ENCODE measurements at regions not wholly inside any gene's neighbourhood (a gene's known extent, or its start where the extent isn't known, plus 50 kb on each side); places are given as distances from the start of the nearest gene placed in this dataset.
"Not testable (repeated sequence)": the region's sequence is repeated elsewhere in the genome, so short reads cannot be mapped to it uniquely, and the experiment has no call there.

DNA sequence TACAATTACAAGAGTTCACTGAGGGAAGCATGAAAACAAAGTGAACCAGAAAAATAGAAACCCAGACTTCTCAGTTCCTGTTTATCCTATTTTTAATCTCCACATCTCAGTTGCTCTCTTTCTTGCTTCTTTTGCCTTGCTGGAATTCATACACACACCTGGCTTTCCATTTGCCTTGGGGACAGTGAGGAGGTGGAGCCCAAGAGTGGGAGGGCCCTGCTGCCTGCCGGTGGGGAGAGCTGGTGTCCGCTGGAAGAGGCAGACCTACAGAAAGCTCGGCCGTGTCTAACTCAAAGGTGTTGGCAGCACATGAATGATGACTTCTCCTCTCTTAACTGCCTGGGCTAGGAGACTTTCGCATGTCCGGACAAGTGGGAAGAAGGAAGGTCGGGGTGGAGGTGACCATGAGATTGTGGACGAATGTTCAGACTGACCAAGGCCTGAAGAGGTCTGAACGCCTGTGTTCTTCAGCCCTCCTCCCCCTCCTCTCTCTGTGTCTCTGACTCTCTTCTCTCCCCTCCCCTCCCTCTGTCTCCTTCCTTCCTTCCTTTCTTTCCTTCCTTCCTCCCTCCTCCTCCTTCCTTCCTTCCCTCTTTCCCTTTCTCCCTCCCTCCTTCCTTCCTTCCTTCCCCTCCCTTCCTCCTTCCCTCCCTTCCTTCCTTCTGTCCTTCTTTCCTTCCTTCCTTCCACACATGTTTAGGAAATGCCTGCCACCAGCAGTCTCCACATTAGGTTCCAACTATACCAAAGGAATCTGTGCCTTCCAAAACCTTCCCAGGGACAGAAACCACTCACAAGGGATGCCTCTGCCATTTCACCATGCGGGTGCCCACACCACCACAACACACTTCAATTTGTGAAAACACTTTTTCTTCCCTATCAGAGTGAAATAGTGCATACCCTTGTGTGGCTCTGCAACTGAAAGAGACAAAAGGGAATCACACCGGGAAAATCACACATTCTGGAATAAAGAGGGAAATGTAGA, 157.3 kb upstream of the RUNX1 start:
- DNase-seq: no peak

DNA sequence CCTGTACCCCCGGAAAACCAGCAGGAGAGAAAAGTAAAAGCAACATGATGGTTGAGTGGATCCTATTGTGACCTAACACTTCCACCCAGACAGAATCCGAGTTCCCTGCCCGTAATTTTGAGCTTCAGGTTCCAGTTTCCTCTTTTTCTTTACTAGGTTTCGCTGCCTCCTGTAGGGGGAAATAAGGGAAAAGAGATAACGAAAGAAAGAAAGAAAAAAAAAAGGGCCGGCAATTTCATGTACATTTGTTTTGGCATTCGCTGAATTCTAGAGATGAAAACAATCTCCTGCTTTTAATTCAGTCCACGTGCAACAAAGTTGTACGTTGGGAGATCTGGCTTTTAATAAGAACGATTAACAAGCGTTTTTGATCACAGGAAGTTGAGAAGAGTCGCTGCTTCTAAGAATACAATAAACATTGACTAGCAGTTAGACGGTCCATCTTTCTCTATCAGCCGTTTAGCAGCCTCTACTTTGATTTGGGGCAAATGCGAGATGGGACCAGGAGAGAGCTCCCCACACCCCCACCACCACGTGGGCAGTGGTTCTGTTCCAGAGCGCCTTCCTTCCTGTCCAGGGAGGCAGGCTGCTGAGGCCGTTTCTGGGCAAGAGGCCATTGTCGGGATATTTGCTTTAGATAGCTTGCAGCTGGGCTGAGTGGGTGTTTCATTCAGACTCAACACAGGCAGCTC, 155.9 kb upstream of the RUNX1 start:
- DNase-seq: no peak

DNA sequence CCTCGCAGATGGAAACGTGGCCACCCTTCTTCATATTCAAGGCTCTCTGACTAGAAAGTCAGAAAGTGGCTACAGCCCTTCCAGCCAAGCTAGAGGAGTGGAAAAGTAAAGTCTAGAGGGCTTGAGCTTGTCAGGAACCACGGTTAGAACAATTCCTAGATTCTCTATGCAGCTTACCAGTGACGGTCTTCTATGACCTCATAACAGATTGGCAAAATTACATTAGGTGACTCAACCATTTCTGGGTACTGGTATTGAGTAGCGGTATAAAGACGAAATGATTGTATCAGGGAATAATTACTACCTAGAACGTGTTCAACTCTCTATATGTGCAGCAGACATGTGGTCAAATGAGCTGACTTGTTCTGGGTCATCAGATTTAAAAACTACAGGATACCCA, 155.0 kb upstream of the RUNX1 start:
- no peak for DNase-seq

DNA sequence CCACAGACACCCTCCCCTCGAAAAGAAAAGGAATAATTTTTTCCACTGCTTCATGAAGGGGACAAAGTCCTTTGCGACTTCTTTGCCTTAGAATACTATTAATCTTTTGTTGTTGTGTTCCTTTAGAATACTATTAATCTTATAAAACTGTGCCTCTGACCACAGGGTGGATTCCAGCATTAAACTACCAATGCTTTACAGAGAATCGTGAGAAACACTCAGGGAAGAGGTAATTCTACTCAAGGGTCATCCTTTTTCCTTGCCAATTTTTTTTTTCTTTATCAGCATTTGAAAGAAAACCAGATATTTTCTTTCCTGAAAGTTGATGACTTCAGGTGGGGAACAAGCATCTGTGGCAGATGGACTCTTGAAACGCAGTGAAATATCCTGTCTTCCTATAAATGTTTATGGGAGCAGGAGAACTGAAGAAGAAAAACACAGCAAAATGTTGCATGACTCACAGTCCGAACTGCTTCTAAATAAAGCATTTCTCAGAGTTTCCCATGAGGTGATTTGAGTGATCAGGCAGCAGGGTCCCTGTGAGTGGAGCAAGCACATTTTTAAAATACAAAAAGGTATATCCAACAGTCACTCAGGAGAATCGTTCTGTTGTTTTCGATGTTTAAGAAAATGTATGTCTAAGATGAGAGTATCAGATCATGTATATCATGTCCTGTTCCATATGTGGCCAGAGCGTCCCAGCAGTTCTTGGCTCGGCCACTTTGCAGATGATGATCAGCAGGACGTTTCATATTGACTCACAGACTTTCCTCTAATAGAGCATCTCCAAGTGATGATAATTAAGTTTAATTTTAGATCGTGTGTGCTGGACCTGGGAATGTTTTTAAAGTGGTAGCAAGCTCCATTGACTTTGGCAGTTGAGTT, 154.2 kb upstream of the RUNX1 start:
- no peak for DNase-seq

DNA sequence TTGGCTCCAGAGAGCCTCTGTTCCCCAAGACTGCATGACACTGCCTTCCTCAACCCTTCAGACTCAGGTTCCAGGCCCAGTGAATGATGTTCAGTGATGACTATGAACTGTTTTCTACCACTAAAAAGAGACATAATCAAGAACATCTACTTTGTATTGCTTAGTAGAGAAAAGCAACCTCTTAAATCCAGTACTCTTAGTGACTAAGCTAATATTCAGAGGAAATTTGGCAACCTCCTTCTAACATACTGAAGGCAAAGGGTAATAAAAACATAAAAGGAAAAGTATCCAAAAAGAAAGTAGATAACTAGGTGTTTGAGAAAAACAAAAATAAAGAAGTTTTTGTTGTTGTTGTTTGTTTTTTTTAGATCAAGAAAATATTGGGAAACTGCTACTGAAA, 153.3 kb upstream of the RUNX1 start:
- no peak for DNase-seq

DNA sequence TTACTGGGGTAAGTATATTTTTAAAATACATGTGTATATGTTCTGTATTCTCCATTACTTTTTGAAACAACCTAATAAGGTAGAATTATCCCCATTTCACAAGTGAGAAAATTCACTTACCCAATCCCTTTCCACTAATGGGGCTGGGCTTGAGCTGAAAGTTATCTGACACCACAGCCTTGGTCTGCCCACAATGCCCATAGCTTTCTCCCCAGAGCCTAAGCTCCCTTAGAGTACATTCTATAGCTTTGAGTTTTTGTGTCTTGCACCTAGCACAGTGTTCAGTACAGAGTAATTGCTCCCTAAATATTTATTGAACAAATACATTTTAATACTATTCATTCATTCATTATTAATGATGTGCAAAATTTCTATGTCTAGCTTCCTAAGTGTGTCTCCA, 152.7 kb upstream of the RUNX1 start:
- DNase-seq: no peak

DNA sequence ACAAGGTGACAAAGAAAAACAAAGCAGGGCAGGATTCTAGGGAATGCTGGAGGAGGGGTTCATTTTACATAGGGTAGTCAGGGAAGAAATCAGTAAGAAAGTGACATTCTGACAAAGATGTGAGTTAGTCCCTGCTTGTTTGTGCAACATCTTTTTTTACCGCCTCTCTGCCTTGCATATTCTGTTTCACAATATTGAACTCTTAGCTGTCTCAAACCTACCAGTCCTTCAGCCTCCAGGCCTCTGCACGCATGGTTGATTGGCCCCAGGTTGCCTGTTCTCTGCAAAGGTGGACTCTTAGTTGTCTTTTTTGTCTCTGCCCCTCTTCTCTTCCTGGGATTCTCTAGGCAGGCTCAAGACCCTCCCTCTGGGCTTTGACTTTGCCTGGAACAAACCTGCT, 152.2 kb upstream of the RUNX1 start:
- DNase-seq: no peak

DNA sequence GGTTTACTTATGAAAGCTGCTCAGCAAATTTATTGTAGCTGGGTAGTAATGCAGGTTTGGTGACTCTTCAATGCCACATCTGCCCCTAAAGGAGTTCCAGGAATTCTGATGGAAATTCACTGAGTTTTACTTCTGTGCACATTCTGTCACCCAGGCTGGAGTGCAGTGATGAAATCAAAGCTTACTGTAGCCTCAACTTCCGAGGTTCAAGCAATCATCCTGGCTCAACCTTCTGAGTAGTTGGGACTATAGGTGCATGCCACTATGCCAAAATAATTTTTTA, 150.6 kb upstream of the RUNX1 start:
- no peak for DNase-seq

DNA sequence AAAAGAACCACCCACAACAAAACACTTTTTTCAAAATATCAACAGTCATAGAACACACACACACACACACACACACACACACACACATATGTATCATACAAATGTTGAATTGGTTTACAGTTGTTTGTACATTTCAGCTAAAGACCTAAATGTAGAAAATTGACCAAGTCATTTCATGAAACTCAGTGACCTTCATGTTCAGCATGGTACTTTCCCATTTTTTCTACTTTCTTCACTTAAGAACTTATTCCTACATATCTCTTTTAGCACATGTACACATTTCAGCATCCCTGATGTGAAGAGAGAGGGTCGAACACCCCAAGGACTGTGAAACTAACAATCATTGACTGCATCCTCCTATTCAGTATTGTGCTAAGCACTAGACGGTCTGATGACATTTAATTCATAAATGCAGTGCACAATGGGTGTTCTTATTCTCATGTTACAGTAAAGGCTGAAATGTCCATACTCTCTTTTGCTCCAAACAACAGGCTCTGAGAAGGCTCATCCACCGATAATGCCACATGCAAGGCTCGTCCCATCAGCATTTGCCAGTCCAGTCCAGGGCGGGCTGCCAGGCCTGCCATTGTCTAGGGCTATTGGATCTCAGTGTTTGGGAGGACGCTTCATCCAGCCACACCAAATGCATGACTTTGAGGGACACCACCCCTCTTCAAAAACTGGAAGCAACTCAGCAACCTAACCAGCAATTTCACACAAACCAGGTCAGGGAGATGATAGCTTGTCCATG, 150.1 kb upstream of the RUNX1 start:
- no peak for DNase-seq

DNA sequence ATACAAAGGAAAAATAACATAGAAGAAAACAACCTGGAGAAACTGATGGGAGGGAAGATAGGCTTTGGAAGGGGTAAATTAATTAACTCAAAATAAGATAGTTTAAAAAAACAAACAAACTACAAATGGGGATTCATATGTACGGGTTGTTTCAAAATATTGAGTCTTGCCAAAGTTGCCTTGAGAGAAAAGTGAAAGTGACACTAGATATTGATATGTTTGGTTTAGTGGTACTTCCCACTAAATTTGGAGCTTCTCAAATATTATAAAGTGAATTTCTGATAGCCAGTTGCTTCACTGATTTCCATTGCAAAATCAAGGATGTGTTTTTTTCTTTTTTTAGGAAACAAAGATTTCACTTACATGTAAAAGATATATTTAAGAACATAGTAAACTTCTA, 149.5 kb upstream of the RUNX1 start:
- no peak for DNase-seq

DNA sequence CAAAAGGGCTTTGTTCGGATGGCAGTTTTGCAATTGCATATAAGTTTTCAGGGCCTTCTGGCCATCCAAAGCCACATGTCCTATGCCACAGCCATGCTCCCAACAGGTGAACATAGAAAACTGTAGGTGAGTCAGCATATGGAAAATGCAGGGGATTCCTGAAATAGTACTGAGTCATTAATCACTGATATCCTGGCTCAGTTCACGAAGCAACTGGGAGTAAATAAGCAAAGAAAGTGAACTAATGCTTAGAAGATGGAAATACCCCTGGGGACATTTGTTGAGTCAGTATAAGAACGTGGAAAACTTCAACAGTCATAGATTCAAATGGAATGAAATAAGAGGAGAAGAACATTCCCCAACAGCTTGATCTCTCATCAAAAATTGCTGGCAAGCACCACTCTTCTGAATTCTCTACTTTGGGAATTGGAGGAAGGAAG, 148.9 kb upstream of the RUNX1 start:
- no peak for DNase-seq

DNA sequence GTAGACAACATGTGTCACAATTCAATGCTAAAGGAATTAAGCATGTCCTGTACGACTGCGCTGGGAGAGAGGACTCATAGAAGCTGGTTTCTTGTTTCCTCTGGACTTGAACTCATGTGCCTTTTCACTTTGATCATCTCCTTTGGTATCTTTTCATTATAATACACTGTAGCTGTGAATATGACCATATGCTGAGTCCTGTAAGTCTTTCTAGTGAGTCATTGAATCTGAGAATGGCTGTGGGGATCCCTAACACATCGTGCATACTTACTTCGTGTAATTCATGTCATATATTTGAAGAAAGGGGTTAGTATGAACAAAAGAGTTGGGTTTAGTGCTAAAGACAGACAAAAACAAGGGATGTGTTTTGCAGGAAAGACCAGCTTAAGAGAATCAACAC, 148.1 kb upstream of the RUNX1 start:
- no peak for DNase-seq

DNA sequence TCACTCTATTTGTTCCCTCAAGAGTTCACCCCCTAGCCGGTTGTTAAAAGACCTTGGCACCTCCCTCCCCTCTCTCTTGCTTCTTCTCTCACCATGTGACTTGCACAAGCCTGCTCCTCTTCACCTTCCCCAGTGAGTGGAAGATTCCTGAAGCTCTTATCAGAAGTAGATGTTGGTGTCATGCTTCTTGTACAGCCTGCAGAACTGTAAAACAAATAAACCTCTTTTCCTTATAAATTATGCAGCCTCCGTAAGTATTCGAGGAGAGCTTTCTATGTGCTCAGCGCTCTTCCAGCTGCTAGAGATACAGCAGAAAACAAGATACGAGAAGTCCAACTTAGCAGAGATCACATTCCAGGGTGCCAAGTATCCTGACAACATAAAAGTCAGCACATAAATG, 147.0 kb upstream of the RUNX1 start:
- DNase-seq: no peak

DNA sequence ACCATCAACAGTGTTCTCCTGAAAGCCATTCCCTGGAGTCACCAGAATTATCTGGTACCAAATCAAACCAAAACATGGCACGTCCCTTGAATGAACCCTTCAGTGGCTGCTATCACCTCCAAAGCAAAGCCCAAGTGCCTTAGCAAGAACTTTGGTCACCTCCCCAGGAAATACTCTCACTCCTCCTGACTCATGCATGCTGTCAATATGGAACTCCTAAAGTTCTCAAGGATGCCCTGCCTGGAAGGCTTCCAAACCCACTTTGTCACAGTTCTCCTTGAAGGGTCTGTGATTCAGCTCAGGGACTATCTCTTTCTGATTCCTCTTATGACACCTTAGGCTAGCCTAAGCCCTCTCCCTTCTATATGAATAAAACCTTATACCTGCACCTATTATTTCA, 146.1 kb upstream of the RUNX1 start:
- no peak for DNase-seq

DNA sequence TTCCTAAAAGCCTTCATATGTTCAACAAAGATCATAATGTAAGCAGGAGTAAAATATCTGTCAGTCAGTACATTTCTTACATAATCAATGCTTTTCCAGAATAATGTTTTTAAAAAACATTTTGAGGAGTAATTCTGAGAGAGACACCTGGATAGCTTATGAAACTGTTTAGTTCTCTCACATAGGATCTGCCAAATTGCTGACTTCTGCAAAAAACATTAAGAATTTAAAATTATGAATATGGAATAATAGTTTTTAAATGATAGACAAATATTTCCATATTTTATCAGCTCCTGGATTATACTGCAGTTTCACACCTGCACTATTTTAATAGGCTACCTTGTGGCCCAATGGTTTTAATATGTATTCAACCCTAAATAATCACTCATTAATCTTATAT, 142.7 kb upstream of the RUNX1 start:
- no peak for DNase-seq

DNA sequence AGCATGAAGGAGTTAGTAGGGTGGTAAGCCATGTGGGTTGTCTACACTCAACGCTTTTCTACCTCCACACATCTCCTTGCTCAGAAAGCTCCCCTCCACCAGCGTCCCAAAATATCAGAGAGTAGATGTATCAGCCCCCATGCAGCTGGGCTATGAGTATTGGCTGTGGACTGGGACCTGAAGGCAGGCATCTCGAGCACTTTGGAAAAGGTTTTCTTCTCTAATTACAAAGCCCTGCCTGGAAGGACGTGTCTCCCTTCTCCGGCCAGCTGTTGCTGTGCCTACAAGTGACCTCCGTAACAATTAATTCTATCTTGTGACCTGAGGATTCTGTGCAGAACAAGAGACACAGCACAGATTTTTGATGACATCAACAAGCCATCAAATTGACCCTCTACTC, 142.0 kb upstream of the RUNX1 start:
- DNase-seq: no peak

DNA sequence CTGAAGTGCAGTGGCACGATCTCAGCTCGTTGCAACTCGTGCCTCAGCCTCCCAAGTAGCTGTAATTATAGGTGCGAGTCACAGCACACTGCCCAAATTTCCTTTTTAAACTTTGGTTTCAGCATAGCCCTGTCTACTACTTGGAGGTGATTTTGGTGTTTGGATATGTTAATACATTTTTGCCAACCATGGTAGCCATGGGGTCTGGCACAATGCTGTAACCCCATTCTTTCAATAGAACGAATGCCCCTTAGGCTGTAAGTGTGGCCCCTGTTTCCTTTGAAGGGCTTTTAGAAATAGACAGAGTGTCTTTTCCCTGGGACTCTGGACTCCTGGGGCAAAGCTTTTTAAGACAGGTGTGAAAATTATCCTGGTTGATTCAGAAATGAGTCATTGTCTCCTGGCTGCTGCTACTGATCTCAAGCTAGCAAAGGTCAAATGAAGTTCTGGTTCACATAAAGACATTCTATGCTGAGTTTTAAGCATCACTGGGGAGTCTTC, 141.1 kb upstream of the RUNX1 start:
- no peak for DNase-seq

DNA sequence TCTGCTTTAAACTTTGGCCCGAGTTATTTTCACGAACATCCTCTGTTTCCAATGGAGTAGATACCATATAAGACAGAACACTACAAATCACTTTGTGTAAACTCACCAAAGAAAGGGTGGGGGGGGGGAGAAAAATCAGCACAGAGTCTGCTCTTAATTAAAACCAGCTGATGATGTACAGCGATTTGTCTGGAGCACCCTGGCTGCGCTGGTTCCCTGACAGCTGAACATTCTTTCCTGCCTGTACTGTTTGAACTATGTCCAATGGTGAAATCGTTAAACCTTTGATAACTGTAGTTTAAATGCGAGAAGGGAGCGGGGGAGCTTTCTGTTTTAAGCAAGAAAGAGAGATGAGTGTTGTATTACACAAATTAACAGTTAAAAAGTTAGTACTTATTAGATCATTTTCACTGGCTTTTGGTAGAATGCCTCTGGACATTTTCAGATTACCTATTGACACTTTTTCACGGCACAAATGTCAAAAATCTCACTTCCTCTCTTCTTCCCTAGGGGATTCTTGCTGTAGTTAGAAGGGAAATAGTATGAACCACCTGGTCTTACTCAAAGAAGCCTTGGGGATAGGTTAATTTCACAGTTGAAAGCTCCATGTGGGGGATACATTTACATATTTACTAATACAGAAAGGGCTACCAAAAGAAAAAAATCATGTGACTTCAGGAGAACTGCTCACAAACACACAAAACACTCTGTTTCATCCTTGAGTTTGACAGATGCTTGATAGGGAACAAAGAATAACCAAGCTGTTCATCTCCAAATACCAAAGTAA, 140.2 kb upstream of the RUNX1 start:
- no peak for DNase-seq

DNA sequence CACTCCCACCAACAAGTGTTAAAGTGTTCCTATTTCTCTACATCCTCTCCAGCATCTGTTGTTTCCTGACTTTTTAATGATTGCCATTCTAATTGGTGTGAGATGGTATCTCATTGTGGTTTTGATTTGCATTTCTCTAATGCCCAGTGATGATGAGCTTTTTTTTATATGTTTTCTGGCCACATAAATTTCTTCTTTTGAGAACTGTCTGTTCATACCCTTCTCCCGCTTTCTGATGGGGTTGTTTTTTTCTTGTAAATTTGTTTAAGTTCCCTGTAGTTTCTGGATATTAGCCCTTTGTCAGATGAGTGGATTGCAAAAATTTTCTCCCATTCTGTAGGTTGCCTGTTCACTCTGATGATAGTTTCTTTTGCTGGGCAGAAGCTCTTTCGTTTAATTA, 134.3 kb upstream of the RUNX1 start:
- not testable (repeated sequence) for DNase-seq

DNA sequence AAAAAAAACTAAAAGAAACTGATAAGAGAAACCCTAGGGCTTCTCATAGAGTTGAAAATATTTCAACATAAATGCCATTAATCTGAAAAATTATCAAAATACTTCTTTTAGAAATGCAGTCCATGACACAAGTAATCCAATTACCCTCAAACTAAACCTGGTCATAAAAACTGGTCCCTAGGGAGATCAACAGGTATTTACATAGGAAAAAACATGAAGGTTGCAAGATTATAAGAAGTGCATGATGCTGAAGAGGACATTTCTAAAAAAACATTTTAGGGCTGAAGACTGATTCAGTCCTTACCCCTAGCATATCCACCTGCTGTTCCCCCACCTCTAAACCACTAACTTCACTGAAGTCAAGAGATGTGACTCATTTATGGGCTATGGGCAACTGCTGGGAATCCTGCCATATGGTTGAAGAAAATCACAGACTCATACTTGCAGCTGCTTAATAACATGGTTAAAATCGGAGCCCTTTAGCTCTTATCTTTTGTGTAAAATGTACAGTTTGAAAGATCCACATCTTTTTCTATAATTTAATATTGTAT, 131.0 kb upstream of the RUNX1 start:
- no peak for DNase-seq

DNA sequence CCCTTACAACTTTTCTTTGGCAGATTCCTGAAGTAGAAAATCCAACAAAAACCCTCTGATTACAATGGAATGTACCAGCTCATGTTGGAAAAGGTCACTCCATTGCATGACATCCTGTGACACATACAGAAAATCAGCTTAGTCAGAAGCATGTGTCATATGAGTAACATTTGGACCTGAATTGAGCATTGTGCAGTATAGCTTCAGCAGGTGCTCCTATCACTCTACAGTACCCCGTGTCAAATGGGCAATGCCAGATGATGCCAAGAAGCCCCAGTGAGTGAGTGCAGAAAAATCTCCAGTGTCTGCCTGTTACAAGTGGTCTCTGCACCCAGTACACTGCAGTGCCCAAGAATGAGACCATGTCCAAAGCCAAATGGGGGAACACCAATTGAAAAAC, 129.7 kb upstream of the RUNX1 start:
- DNase-seq: no peak

All from COR-L47 (cell line).